Adrenal gland (tissue), 5 donors: ENCODE measurements at regions not wholly inside any gene's neighbourhood (a gene's known extent, or its start where the extent isn't known, plus 50 kb on each side); places are given as distances from the start of the nearest gene placed in this dataset.

Experiments
- POLR2A ChIP-seq, 2 donors: fragments of 450-650 bp; IDR thresholded peaks; one replicate each; pipeline ENCODE4 v1.6.1; 2017; ENCODE audit warnings: antibody characterized with exemption in 2 of 2, mild to moderate bottlenecking in 2 of 2, moderate library complexity in 1 of 2
- TF ChIP-seq, protein P1 (sequence below), 6 experiments: fragments of 450-650 bp in 4 of 6; fragments of 200-600 bp in 2 of 6; sonication (generic) in 1 of 6; IDR thresholded peaks; 1 replicate in 5 of 6; 2 replicates in 1 of 6; pipeline versions ENCODE4 v1.5.1 to v1.8.0; 2016 to 2021; ENCODE audit warnings: antibody characterized with exemption in 6 of 6, mild to moderate bottlenecking in 2 of 6, moderate library complexity in 1 of 6
- donor health status: DM: no; HTN: no; CAD: no.

GRCh38 chr12:69168828-69169227, 70.5 kb upstream of the CPSF6 start:
- TF ChIP-seq, protein P1, sequence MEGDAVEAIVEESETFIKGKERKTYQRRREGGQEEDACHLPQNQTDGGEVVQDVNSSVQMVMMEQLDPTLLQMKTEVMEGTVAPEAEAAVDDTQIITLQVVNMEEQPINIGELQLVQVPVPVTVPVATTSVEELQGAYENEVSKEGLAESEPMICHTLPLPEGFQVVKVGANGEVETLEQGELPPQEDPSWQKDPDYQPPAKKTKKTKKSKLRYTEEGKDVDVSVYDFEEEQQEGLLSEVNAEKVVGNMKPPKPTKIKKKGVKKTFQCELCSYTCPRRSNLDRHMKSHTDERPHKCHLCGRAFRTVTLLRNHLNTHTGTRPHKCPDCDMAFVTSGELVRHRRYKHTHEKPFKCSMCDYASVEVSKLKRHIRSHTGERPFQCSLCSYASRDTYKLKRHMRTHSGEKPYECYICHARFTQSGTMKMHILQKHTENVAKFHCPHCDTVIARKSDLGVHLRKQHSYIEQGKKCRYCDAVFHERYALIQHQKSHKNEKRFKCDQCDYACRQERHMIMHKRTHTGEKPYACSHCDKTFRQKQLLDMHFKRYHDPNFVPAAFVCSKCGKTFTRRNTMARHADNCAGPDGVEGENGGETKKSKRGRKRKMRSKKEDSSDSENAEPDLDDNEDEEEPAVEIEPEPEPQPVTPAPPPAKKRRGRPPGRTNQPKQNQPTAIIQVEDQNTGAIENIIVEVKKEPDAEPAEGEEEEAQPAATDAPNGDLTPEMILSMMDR (IDR thresholded peaks at IDR 0.05), result no peak
- TF ChIP-seq POLR2A (IDR thresholded peaks at IDR 0.05), result no peak
